ENCODE measurements at regions not wholly inside any gene's neighbourhood (a gene's known extent, or its start where the extent isn't known, plus 50 kb on each side); places are given as distances from the start of the nearest gene placed in this dataset.
A peak's percentile ranks its signal among the peaks of the same experiment; 100 is the strongest.

GRCh38 chr2:18860179-18860578 is 270.8 kb upstream of the NT5C1B start:
- Histone ChIP-seq H3K4me3 (no peak overlapping the region), H3K27ac (replicated peaks) (no peak overlapping the region), H3K27me3 (ENCODE audit: low read depth) (no peaks in the 10 kb centered on the region), H3K36me3 (no peaks in the 10 kb centered on the region), H3K4me1 (no peaks in the 10 kb centered on the region), H3K9me3 (replicated peaks) (no peaks in the 10 kb centered on the region)
- TF ChIP-seq CTCF (IDR thresholded peaks at IDR 0.05; ENCODE audit: borderline replicate concordance): no peak
- intact Hi-C loops (cut with micrococcal nuclease): no loop called here
- DNase-seq: no peak

GRCh38 chr2:18856765-18857164 is 267.4 kb upstream of the NT5C1B start:
- no peak for TF ChIP-seq CTCF (IDR thresholded peaks at IDR 0.05; ENCODE audit: borderline replicate concordance)
- no peaks in the 10 kb centered on the region for H3K36me3 ChIP-seq
- no peaks in the 10 kb centered on the region for H3K4me1 ChIP-seq
- no peak for DNase-seq
- H3K27ac ChIP-seq (replicated peaks): no peak overlapping the region
- intact Hi-C loops (cut with micrococcal nuclease): no loop called here
- H3K4me3 ChIP-seq: no peak overlapping the region
- no peaks in the 10 kb centered on the region for H3K9me3 ChIP-seq (replicated peaks)
- H3K27me3 ChIP-seq (ENCODE audit: low read depth): no peaks in the 10 kb centered on the region

GRCh38 chr2:18855027-18855426 is 265.7 kb upstream of the NT5C1B start:
- no peaks in the 10 kb centered on the region for H3K27me3 ChIP-seq (ENCODE audit: low read depth)
- H3K27ac ChIP-seq (replicated peaks): no peak overlapping the region
- TF ChIP-seq CTCF (IDR thresholded peaks at IDR 0.05; ENCODE audit: borderline replicate concordance): peak; percentile 38
- H3K36me3 ChIP-seq: no peaks in the 10 kb centered on the region
- H3K9me3 ChIP-seq (replicated peaks): no peaks in the 10 kb centered on the region
- no peak overlapping the region for H3K4me3 ChIP-seq
- intact Hi-C loops (cut with micrococcal nuclease): no loop called here
- no peak for DNase-seq
- no peaks in the 10 kb centered on the region for H3K4me1 ChIP-seq

GRCh38 chr2:18849841-18850578 is 260.6 kb upstream of the NT5C1B start:
- Histone ChIP-seq H3K4me1 (peaks cover 10% of the 10 kb centered on the region), H3K9me3 (replicated peaks) (no peaks in the 10 kb centered on the region), H3K36me3 (no peaks in the 10 kb centered on the region), H3K4me3 (no peak overlapping the region), H3K27me3 (ENCODE audit: low read depth) (no peaks in the 10 kb centered on the region), H3K27ac (replicated peaks) (no peak overlapping the region)
- intact Hi-C loops (cut with micrococcal nuclease): no loop called here
- TF ChIP-seq CTCF (IDR thresholded peaks at IDR 0.05; ENCODE audit: borderline replicate concordance): no peak
- no peak for DNase-seq

- no peak overlapping the region for H3K27ac ChIP-seq (replicated peaks)
- H3K27me3 ChIP-seq (ENCODE audit: low read depth): no peaks in the 10 kb centered on the region
- peaks cover 10% of the 10 kb centered on the region for H3K4me1 ChIP-seq
- no peak overlapping the region for H3K4me3 ChIP-seq
- intact Hi-C loops (cut with micrococcal nuclease): no loop called here
- no peak for TF ChIP-seq CTCF (IDR thresholded peaks at IDR 0.05; ENCODE audit: borderline replicate concordance)
- DNase-seq: no peak
- no peaks in the 10 kb centered on the region for H3K9me3 ChIP-seq (replicated peaks)
- H3K36me3 ChIP-seq: no peaks in the 10 kb centered on the region
These were observed 259.3 kb upstream of the NT5C1B start for GRCh38 chr2:18848646-18849045.
